ENCODE measurements at regions not wholly inside any gene's neighbourhood (a gene's known extent, or its start where the extent isn't known, plus 50 kb on each side); places are given as distances from the start of the nearest gene placed in this dataset.

DNA sequence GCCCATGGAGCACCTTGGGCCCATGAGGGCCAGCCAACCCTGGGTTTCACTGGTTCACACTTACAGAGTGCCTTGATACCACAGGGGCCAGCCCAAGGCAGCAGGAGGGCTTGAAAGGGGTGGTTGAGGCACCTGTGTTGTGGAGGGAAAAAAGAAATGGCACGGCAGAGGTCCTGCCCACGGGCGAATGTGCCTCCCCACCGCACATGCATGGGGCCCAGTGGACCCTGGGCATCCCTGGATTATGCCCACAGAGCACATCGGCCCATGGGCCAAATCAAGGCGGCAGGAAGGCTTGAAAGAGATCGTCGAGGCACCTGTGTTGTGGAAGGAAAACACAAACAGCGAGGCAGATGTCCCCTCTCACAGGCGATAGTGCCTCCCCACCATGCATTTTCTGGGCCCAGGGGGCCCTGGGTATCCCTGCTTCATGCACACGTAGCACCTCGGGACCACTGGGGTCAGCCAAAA lies 378.1 kb downstream of the ALG10 start:
- no peak for TF ChIP-seq CTCF (IDR thresholded peaks at IDR 0.05)

GRCh38 chr12:34400986-34401658 lies 378.8 kb downstream of the ALG10 start:
- no peak for TF ChIP-seq CTCF (IDR thresholded peaks at IDR 0.05)

DNA sequence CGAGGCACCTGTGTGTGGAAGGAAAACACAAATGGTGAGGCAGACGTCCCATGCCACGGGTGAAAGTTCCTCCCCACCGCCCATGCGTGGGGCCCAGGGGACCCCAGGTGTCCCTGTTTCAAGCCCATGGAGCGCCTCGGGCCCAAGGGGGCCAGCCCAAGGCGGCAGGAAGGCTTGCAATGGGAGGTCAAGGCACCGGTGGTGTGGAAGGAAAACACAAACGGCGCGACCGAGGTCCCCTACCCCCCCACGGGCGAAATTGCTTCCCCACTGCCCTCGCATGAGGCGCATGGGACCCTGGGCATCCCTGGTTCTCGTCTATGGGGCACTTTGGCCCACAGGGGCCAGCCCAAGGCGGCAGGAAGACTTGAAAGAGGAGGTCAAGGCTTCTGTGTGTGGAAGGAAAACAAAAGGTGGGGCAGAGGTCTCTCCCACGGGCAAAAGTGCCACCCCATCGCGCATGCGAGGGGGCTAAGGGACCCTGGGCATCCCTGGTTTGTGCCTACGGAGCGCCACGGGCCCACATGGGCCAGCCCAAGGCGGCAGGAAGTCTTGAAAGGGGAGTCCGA lies 379.4 kb downstream of the ALG10 start:
- TF ChIP-seq CTCF (IDR thresholded peaks at IDR 0.05) = no peak

DNA sequence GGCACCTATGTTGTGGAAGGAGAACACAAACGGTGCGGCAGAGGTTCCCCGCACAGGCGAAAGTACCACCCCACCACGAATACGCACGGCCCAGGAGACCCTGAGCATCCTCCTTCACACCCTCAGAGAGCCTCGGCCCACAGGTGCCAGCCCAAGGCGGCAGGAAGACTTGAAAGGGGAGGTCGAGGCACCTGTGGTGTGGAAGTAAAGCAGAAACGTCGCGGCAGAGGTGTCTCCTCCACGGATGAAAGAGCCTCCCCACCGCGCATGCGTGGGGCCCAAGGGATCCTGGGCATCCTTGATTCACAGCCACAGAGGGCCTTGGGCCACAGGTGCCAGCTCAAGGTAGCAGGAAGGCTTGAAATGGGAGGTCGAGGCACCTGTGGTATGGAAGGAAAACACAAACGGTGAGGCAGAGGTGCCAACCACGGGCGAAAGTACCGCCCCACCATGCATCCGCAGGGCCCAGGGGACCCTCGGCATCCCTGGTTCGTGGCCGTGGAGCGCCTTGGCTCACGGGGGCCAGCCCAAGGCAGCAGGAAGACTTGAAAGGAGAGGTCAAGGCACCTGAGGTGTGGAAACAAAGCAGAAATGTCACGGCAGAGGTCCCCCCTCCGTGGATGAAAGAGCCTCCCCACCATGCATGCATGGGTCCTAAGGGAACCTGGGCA lies 380.1 kb downstream of the ALG10 start:
- TF ChIP-seq CTCF (IDR thresholded peaks at IDR 0.05) = no peak

GRCh38 chr12:34402899-34403705 lies 380.8 kb downstream of the ALG10 start:
- TF ChIP-seq CTCF (IDR thresholded peaks at IDR 0.05) = no peak

DNA sequence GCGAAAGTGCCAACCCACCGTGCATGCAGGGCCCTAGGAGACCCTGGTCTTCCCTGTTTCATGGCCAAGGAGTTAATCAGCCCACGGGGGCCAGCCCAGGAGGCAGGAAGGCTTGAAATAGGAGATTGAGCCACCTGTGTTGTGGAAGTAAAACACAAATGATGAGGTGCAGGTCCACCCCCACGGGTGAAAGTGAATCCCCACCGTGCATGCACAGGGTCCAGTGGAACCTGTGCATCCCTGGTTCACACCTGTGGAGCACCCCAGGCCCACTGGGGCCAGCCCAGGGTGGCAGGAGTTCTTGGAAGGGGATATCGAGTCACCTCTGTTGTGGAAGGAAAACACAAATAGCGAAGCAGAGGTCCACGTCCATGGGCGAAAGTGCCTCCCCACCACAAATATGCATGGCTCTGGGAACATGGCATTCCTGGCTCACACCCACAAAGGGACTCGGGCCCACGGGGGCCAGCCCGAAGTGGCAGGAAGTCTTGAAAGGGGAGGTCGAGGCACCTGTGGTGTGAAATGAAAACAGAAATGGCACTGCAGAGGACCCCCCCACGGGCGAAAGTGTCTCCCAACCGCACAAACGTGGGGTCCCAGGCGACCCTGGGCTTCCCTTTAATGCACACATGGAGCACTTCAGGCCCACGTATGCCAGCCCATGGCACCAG lies 381.5 kb downstream of the ALG10 start:
- TF ChIP-seq CTCF (IDR thresholded peaks at IDR 0.05) = no peak
